OCI-LY3 (cell line): ENCODE measurements at regions not wholly inside any gene's neighbourhood (a gene's known extent, or its start where the extent isn't known, plus 50 kb on each side); places are given as distances from the start of the nearest gene placed in this dataset.
"Not testable (repeated sequence)": the region's sequence is repeated elsewhere in the genome, so short reads cannot be mapped to it uniquely, and the experiment has no call there.

Experiments
- CTCF ChIP-seq: fragments of 200-600, 300-600 bp; sonication (generic); IDR thresholded peaks from 2 replicates; pipeline ENCODE4 v1.5.1; 2014; ENCODE audit warnings: antibody characterized with exemption, low read length, low read depth
- EZH2phosphoT487 ChIP-seq: fragments of 200-600 bp; shearing (Covaris generic); IDR thresholded peaks from 2 replicates; pipeline ENCODE4 v1.6.1; 2018; ENCODE audit warnings: antibody characterized with exemption, mixed run types, low read depth

DNA sequence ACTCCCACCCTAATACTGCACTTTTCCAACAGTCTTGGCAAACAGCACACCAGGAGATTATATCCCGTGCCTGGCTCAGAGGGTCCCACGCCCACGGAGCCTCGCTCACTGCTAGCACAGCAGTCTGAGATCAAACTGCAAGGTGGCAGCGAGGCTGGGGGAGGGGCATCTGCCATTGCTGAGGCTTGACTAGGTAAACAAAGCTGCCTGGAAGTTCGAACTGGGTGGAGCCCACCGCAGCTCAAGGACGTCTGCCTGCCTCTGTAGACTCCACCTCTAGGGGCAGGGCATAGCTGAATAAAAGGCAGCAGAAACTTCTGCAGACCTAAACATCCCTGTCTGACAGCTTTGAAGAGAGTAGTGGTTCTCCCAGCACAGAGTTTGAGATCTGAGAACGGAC lies 401.9 kb upstream of the SLC30A5 start:
- TF ChIP-seq CTCF, EZH2phosphoT487: not testable (repeated sequence)
